Right lobe of liver (tissue), 6 donors: ENCODE measurements at regions not wholly inside any gene's neighbourhood (a gene's known extent, or its start where the extent isn't known, plus 50 kb on each side); places are given as distances from the start of the nearest gene placed in this dataset.

ENCODE experiments used
- ATAC-seq, 4 donors: fragments of 200-7000 bp; cut with Tn5 transposase; one replicate each; pipeline ENCODE4 v1.9.1; 2020; ENCODE audit warnings: mild to moderate bottlenecking in 4 of 4, moderate library complexity in 4 of 4
- DNase-seq, 3 donors: peaks; one replicate each; pipeline ENCODE4 v3.0.0-alpha.2; 2020
- H3K27ac ChIP-seq, 3 donors: fragments of 200-600 bp; one replicate each; pipeline ENCODE4 v1.8.0; 2022
- H3K27me3 ChIP-seq, 2 donors: fragments of 200-600 bp; one replicate each; pipeline ENCODE4 v1.8.0; 2022
- H3K36me3 ChIP-seq, 4 donors: fragments of 200-600 bp; sonication (generic) in 1 of 4; one replicate each; pipeline versions ENCODE4 v1.5.1 to v1.8.0; 2017 to 2022; ENCODE audit warnings: control low read depth in 1 of 4
- H3K4me1 ChIP-seq, 4 donors: fragments of 200-600 bp; sonication (generic) in 1 of 4; one replicate each; pipeline versions ENCODE4 v1.5.1 to v1.8.0; 2017 to 2022; ENCODE audit warnings: control low read depth in 1 of 4
- H3K4me3 ChIP-seq, 3 donors: fragments of 200-600 bp; one replicate each; pipeline ENCODE4 v1.8.0; 2022
- H3K9me3 ChIP-seq, 4 donors: fragments of 200-600 bp; sonication (generic) in 1 of 4; one replicate each; pipeline versions ENCODE4 v1.5.1 to v1.8.0; 2017 to 2022; ENCODE audit warnings: control low read depth in 1 of 4
- CTCF ChIP-seq, 4 donors: fragments of 200-600 bp in 3 of 4; fragments of 450-650 bp in 1 of 4; IDR thresholded peaks; one replicate each; pipeline versions ENCODE4 v1.5.1 to v1.8.0; 2016 to 2022; ENCODE audit warnings: antibody characterized with exemption in 4 of 4, mild to moderate bottlenecking in 2 of 4
- POLR2A ChIP-seq: fragments of 450-650 bp; IDR thresholded peaks from one replicate; pipeline ENCODE4 v1.6.1; 2017; ENCODE audit warnings: antibody characterized with exemption, mild to moderate bottlenecking
- whole genome bisulfite sequencing: methylation state at CpG from one replicate; pipeline ENCODE4 v1.1.6; 2018; ENCODE audit warnings: low coverage, low lambda C conversion rate; ENCODE audit not compliant: insufficient coverage; ENCODE audit errors: missing lambda C conversion rate; 5-methylcytosine and 5-hydroxymethylcytosine counted together
- intact Hi-C, 2 donors: fragments of 100-400 bp; cut with DNase I; formaldehyde crosslinking; loops; one replicate each; pipeline versions ENCODE4 v1.11.2 to v1.14.1; 2022
- donor health status: DM: no; HTN: yes; CAD: no.
- donor health status: DM: no; HTN: no; CAD: no.
- donor health status: DM: no; HTN: no; CAD: no.
- donor health status: DM: no; HTN: yes; CAD: no.
- donor health status: DM: no; HTN: yes; CAD: no.

DNA sequence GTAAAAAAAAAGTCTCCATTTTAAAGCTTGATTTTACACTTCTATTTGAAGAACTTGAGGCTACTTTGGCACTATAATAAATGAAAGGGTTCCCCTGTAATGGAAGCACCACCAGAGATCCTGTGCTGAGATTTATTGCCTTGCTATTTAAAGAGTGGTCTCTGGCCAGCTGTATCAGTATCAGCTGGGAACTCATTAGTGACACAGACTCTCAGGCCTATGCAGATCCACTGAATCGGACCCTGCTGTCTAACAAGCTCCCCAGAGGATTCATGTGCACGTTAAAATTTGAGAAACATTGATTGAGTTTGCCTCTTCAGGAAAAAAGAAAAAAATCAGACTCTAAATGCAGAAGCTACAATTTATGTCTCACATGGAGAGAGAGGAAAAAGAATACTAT is 299.9 kb upstream of the BMP2 start:
- intact Hi-C loops, result no loop called here
- TF ChIP-seq POLR2A (no peak), CTCF (IDR thresholded peaks at IDR 0.05) (no peak)
- Histone ChIP-seq H3K36me3 (no peaks in the 10 kb centered on the region), H3K9me3 (no peaks in the 10 kb centered on the region), H3K4me3 (no peak overlapping the region), H3K4me1 (no peaks in the 10 kb centered on the region), H3K27me3 (no peaks in the 10 kb centered on the region), H3K27ac (no peak overlapping the region)
- DNase-seq (no peak), ATAC-seq (no peak)
- 48% methylated on average over 2 of the region's 2 CpGs for WGBS

- H3K27ac ChIP-seq, result peak overlapping the region in 2 of 3 donors; percentile 16 to 24
- peak overlapping the region in 1 of 3 donors; percentile 16 for H3K4me3 ChIP-seq
- TF ChIP-seq POLR2A (no peak), CTCF (IDR thresholded peaks at IDR 0.05) (no peak)
- H3K27me3 ChIP-seq, result no peaks in the 10 kb centered on the region
- no peaks in the 10 kb centered on the region for H3K36me3 ChIP-seq
- peak in 1 of 3 donors; percentile 21 for DNase-seq
- no peaks in the 10 kb centered on the region for H3K9me3 ChIP-seq
- ATAC-seq, result peak; percentile 44 to 96 (median 68)
- WGBS, result 35% methylated on average over 6 of the region's 6 CpGs
- no peaks in the 10 kb centered on the region for H3K4me1 ChIP-seq
- intact Hi-C loops, result no loop called here
These were observed 301.2 kb upstream of the BMP2 start for GRCh38 chr20:6466075-6466810.

GRCh38 chr20:6450841-6451240 is 316.6 kb upstream of the BMP2 start:
- Histone ChIP-seq H3K9me3 (no peaks in the 10 kb centered on the region), H3K27me3 (no peaks in the 10 kb centered on the region), H3K4me1 (no peaks in the 10 kb centered on the region), H3K27ac (no peak overlapping the region), H3K36me3 (no peaks in the 10 kb centered on the region), H3K4me3 (no peak overlapping the region)
- intact Hi-C loops, result no loop called here
- WGBS, result 36% methylated on average over 2 of the region's 4 CpGs
- DNase-seq, result no peak
- no peak for TF ChIP-seq CTCF (IDR thresholded peaks at IDR 0.05)
- TF ChIP-seq POLR2A, result no peak
- ATAC-seq, result no peak

GRCh38 chr20:6440443-6440799 is 317.6 kb upstream of the FERMT1 start:
- WGBS, result 71% methylated on average over 5 of the region's 5 CpGs
- Histone ChIP-seq H3K27ac (no peak overlapping the region), H3K4me3 (no peak overlapping the region), H3K36me3 (no peaks in the 10 kb centered on the region), H3K9me3 (no peaks in the 10 kb centered on the region), H3K4me1 (no peaks in the 10 kb centered on the region), H3K27me3 (no peaks in the 10 kb centered on the region)
- no peak for ATAC-seq
- intact Hi-C loops, result no loop called here
- DNase-seq, result no peak
- TF ChIP-seq POLR2A (no peak), CTCF (IDR thresholded peaks at IDR 0.05) (no peak)
